ENCODE measurements at regions not wholly inside any gene's neighbourhood (a gene's known extent, or its start where the extent isn't known, plus 50 kb on each side); places are given as distances from the start of the nearest gene placed in this dataset.
"Not testable (repeated sequence)": the region's sequence is repeated elsewhere in the genome, so short reads cannot be mapped to it uniquely, and the experiment has no call there.

- DNase-seq (ENCODE audit: low read depth, low spot score), result no peak
These were observed 95.2 kb downstream of the TFAP2C start for GRCh38 chr20:56724241-56724757.

GRCh38 chr20:56730003-56730402 is 100.9 kb downstream of the TFAP2C start:
- DNase-seq (ENCODE audit: low read depth, low spot score), result no peak

- no peak for DNase-seq (ENCODE audit: low read depth, low spot score)
These were observed 101.9 kb downstream of the TFAP2C start for GRCh38 chr20:56730996-56731395.

DNA sequence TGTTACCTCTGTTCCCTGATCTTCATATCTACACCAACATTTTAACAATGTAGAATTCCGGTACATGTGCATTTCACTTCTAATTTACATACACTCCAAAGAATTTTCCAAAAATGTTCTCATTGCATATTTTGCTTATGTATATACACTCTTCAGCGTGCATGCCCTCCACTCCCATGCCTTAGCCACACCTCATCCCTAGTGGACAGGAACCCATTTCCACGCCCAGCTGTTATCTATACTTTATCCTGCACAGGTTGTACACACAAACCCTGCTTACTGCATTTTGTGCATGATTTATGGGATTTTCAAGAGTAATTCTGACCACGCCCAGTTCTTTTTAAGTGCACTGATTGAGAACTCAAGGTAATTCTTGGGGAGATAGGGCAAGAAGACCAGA is 102.4 kb downstream of the TFAP2C start:
- no peak for DNase-seq (ENCODE audit: low read depth, low spot score)

DNA sequence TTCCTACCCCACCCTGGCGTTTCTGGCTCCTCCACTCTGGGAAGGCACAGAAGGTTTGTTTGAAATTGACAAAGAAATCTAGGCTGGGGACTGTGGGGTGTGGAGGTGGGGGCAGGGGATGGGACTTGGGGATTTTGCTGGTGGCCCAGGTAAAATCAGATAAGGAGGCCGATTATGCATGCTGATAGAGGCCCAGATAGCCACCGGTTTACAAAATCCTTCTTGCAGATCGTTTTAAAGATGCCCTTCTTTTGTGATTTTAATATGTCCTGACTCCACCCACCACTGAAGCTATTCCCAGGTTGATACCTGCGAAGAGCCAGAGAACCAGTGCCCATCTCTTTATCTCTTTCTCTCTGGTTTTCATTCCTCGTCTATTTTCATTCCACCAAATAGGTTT is 104.9 kb downstream of the TFAP2C start:
- no peak for DNase-seq (ENCODE audit: low read depth, low spot score)

DNA sequence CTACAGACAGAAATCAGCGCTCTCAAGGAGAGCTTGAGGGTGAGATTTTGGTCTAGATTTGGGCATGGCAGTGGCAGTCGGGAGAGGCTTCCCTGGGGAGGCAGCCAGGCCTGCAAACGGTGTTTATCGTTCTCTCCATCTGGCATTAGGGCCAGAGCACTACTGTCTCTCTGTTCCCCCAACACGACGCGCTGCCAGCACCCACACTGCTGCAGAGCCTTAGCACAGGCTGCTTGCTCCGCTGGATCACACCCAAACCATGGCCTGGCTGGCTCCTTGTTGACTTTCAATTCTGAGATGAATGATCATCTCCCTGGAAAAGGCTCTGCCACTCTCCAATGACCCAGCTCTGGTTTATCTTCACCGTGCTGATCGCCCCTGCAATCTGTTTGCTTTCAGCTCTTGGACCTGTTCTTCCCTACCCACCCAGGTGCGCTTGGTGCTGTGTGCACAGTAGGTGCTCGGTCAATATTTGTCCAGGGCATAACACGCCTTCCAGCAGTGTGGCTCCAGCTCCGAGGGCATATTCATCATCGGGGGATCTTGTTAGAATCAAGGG is 106.1 kb downstream of the TFAP2C start:
- peak; percentile 14 for DNase-seq (ENCODE audit: low read depth, low spot score)

GRCh38 chr20:56736285-56736857 is 107.3 kb downstream of the TFAP2C start:
- DNase-seq (ENCODE audit: low read depth, low spot score), result no peak

DNA sequence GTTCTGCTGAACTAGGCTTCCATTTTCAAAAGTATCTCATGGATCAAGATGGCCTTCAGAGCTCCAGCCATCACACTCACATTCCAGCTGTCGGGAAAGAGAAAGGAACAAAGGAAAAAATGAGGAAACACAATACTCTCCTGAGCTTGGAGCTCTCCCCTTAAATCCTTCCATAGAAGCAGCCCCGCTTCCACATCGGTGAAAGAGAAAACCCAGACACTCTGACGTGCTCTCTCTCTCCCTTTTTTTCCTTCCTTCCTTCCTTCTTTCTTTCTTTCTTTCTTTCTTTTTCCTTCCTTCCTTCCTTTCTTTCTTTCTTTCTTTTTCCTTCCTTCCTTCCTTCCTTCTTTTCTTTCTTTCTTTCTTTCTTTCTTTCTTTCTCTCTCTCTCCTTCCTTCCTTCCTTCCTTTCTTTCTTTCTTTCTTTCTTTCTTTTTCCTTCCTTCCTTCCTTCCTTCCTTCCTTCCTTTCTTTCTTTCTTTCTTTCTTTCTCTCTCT is 115.3 kb downstream of the TFAP2C start:
- DNase-seq (ENCODE audit: low read depth, low spot score), result not testable (repeated sequence)

GRCh38 chr20:56748476-56749377 is 119.6 kb downstream of the TFAP2C start:
- DNase-seq (ENCODE audit: low read depth, low spot score), result peak; percentile 28

DNA sequence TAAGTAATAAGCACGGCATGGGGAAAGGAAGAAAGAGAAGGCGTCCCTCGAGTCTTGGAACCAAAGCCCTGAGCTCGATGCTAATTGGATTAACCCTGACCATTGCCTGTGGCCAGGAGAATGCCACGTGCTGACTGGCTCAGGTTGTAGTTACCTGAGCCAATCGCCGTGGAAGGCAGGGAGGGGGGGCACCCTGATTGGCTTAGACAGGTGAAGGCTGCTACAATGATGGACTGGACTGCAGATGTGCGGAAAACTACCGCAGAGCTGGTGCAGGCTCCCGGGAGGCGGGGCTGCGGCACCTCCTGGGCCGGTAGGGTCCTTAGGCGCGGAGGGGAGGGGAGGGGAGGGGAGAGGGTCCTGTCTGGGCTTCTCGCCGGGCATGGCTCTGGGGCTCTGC is 121.3 kb downstream of the TFAP2C start:
- DNase-seq (ENCODE audit: low read depth, low spot score), result peak; percentile 9

GRCh38 chr20:56752274-56752673 is 123.2 kb downstream of the TFAP2C start:
- peak; percentile 35 for DNase-seq (ENCODE audit: low read depth, low spot score)

DNA sequence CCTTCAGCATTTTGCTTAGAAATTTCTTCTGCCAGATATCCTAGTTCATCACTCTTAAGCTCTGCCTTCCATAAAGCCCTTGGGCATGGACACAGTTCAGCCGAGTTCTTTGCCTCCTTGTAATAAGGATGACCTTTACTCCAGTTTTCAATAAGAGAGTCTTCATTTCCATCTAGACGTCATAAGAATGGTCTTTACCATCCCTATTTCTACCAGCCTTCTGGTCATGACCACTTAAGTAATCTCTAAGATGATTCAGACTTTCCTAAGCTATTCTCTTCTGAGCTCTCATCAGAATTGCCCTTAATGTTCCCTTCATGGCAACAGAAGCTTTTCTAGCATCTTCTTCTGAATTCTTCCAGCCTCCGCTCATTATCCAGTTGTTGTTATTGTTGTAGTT is 126.1 kb downstream of the TFAP2C start:
- no peak for DNase-seq (ENCODE audit: low read depth, low spot score)

DNA sequence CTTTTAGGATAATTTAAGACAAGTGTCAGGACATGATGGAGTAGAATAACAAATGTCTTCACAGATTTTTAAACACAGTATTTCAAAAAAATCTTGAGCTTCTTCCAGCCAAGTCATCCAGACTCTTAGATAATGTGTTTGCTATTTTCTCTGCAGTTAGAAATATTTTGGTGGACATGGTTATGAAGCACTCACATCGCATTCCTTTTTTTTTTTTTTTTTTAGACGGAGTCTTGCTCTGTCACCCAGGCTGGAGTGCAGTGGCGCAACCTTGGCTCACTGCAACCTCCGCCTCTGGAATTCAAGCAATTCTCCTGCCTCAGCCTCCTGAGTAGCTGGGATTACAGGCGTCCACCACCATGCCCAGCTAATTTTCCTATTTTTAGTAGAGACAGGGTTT is 127.6 kb downstream of the TFAP2C start:
- not testable (repeated sequence) for DNase-seq (ENCODE audit: low read depth, low spot score)

- DNase-seq (ENCODE audit: low read depth, low spot score), result no peak
These were observed 129.6 kb downstream of the TFAP2C start for GRCh38 chr20:56758706-56759105.

DNA sequence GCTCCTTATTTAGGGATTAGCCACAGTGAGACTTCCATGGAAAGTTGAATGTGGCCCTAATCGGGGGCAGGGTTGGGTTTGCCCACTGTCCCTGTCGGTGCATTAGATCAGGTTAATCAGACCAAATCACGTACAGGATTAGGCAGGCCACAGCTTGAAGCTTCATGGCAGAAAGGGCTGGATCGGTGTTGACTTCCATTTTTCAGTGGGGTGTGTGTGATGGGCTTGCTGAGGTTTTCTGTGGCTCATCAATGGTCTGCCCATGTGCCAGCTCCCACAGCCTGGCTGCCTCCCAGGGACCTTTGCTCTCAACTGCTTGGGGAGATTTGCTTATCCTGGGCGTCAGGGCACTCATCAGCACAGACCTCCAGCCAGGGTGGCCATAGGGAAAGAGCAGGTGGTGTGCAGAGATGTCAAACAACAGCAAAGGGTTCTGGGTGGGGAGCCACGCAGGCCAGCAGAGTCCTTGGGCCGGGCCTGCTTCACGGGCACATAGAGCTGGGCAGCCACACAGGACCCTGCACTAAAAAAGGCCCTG is 130.7 kb downstream of the TFAP2C start:
- no peak for DNase-seq (ENCODE audit: low read depth, low spot score)

GRCh38 chr20:56760610-56761009 is 131.5 kb downstream of the TFAP2C start:
- DNase-seq (ENCODE audit: low read depth, low spot score), result no peak

DNA sequence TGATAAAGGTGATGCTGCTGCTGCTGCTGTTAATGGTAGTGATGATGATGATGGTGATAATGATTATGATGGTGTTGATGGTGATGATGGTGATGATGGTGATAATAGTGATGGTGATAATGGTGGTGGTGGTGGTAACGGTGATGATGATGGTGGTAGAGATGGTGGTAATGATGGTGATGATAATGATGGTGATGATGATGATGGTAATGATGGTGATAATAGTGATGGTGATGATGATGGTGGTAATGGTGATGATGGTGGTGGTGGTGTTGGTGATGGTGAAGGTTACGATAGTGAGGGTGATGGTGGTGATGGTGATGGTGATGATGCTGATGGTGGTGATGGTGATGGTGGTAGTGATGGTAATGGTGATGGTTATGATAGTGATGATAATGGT is 132.3 kb downstream of the TFAP2C start:
- no peak for DNase-seq (ENCODE audit: low read depth, low spot score)

- DNase-seq (ENCODE audit: low read depth, low spot score), result no peak
These were observed 133.3 kb downstream of the TFAP2C start for GRCh38 chr20:56762401-56762800.

DNA sequence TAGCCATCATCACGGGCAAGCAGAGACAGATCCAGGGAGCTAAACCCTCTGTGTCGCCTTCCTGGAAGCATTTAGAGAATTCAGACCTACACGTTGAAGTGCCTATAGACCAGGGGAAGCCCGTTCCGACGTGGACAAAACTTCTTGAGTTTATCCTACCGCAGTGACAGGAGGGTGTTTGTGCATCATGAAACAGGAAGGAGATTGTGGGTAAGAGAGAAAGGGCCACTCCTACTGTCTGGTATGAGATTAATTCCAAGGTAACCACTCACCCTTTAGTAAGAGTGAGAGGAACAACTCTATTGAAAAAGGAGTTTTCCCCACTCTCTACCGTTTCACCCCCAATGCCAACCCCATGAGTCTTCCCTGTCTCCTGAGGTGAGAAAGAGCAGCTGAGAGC is 133.7 kb downstream of the TFAP2C start:
- DNase-seq (ENCODE audit: low read depth, low spot score), result no peak

- DNase-seq (ENCODE audit: low read depth, low spot score), result no peak
These were observed 135.6 kb downstream of the TFAP2C start for GRCh38 chr20:56764671-56765070.

- no peak for DNase-seq (ENCODE audit: low read depth, low spot score)
These were observed 136.3 kb downstream of the TFAP2C start for GRCh38 chr20:56765172-56766073.

Data from astrocyte of the hippocampus (primary cell).